Small intestine (tissue), 7 donors: ENCODE measurements at regions not wholly inside any gene's neighbourhood (a gene's known extent, or its start where the extent isn't known, plus 50 kb on each side); places are given as distances from the start of the nearest gene placed in this dataset.

Experiments used
- DNase-seq, 2 donors: peaks; one replicate each; pipeline versions ENCODE4 v3.0.0 to v3.0.0-alpha.2; 2013
- FAIRE-seq: peaks from 2 replicates; lab custom pipeline; 2012; peaks lifted over from hg19 to GRCh38; lab: Jason Lieb, UNC
- H3K27ac ChIP-seq, 3 donors: one replicate each; pipeline ENCODE4 v1.5.1; 2013; ENCODE audit warnings: low read length in 2 of 3, mild to moderate bottlenecking in 2 of 3, control low read depth in 1 of 3, inconsistent platforms in 1 of 3, low read depth in 1 of 3, moderate library complexity in 1 of 3
- H3K27me3 ChIP-seq, 3 donors: one replicate each; pipeline ENCODE4 v1.6.1; 2013; ENCODE audit warnings: low read length in 3 of 3, inconsistent platforms in 1 of 3; ENCODE audit not compliant: control insufficient read depth in 3 of 3, insufficient read depth in 3 of 3
- H3K36me3 ChIP-seq, 3 donors: one replicate each; pipeline ENCODE4 v1.6.1; 2013; ENCODE audit warnings: low read length in 3 of 3, inconsistent platforms in 1 of 3, low read depth in 1 of 3, mild to moderate bottlenecking in 1 of 3, moderate library complexity in 1 of 3; ENCODE audit not compliant: control insufficient read depth in 3 of 3, insufficient read depth in 2 of 3
- H3K4me1 ChIP-seq, 3 donors: one replicate each; pipeline ENCODE4 v1.6.1; 2013; ENCODE audit warnings: low read length in 2 of 3, inconsistent platforms in 1 of 3, low read depth in 1 of 3, mild to moderate bottlenecking in 1 of 3, moderate library complexity in 1 of 3; ENCODE audit not compliant: control insufficient read depth in 3 of 3, insufficient read depth in 2 of 3
- H3K4me3 ChIP-seq, 3 donors: one replicate each; pipeline ENCODE4 v1.5.1; 2013; ENCODE audit warnings: low read length in 3 of 3, control low read depth in 1 of 3, inconsistent platforms in 1 of 3, low read depth in 1 of 3, mild to moderate bottlenecking in 1 of 3, moderate library complexity in 1 of 3
- H3K9me3 ChIP-seq, 2 donors: one replicate each; pipeline ENCODE4 v1.6.1; 2013; ENCODE audit warnings: low read depth in 1 of 2, low read length in 1 of 2; ENCODE audit not compliant: control insufficient read depth in 2 of 2, insufficient read depth in 1 of 2
- WGBS, 3 donors: extraction: QIAGEN DNeasy Blood & Tissue Kit; methylation state at CpG; one replicate each; pipeline ENCODE4 v1.1.7; 2013; 5-methylcytosine and 5-hydroxymethylcytosine counted together
- donor health status: healthy with polysubstance abuse.
- donor health status: control.
- donor health status: control.
- donor health status: Bipolar disorder and iron deficiency.
- donor health status: healthy.

DNA sequence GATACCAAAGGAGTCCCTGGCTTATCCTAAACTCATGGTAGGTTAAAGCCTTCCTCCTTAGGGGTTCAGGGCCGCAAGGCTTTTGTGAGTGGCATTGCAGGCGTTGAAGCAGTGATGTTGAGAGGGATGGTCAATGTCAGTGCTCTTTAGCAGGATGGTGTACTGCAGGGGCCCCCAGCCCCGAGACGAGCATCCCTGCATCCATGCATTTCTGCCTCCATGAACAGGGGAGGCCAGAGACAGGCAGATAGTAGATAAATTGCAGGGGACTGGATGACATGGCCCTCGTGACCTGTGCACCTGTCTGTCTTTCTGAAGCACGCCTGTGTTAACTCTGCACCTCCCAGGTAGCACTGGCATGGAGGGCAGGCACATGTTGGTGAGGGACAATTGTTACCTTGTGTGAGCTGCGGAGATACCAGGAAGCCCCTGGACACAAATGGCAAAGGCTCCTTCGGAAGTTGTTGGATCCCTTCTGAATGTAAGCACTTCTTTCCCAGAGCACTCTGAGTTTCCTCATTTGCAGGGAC lies 133.5 kb downstream of the SNRPN start:
- Histone ChIP-seq H3K36me3 (peaks cover 3 to 66% (median 9%) of the 10 kb centered on the region in 3 donors), H3K9me3 (peaks cover 4 to 92% of the 10 kb centered on the region in 2 donors), H3K4me3 (no peak overlapping the region), H3K27me3 (no peaks in the 10 kb centered on the region), H3K27ac (no peak overlapping the region), H3K4me1 (no peaks in the 10 kb centered on the region)
- DNase-seq: no peak
- WGBS, 3 donors: 82 to 89% (median 86%) methylated on average over 8 of the region's 8 CpGs
- FAIRE-seq: no peak

DNA sequence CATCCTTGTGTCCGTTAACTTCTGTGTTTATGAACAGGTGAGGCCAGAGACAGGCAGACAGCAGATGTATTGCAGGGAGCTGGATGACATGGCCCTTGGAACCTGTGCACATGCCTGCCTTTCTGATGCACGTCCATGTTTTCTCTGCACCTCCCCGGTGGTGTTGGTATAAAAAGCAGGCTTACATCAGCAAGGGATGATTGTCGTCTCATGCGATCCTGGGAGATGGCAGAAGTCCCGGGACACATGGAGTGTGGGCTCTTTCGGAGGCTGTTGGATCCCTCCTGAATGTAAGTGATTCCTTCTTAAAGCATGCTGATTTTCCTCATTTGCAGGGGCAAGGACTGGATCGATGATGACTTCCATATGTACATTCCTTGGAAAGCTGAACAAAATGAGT lies 134.8 kb downstream of the SNRPN start:
- FAIRE-seq: no peak
- Histone ChIP-seq H3K27ac (no peak overlapping the region), H3K27me3 (no peaks in the 10 kb centered on the region), H3K4me1 (no peaks in the 10 kb centered on the region), H3K9me3 (peaks cover 5 to 89% of the 10 kb centered on the region in 2 donors), H3K36me3 (peaks cover 3 to 66% (median 6%) of the 10 kb centered on the region in 3 donors), H3K4me3 (no peak overlapping the region)
- DNase-seq: no peak
- WGBS, 3 donors: 89 to 92% (median 90%) methylated on average over 8 of the region's 8 CpGs

DNA sequence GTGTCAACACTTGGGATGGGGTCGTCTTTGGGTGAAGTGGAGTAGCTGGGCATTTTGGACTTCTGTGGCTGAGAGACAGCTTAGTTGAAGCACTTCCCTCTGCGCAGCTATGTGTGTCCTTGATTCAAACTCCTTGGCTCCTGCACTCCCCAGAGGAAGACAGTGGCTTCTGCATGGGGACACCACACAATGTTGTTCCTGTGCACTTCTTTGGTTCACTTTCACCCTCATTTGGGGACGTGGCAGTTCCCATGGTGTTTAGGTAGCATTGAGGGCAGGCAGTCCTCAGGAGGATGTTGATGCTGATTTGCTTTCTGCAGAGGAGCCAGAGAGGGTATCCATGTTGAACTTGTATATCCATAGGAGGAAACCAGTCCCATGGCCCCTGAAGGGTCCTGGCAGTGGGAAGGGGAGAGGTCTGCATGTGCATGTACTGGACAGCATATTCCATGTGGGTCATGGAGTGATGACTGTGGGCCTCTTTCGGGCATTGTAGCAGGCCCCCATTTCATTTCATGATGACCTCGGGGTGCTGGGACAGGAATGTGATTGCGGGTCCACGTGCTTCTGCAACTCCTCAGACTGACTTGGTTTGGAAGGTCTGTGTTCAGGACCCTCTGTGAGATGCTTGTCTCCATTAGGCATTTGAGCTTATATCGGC lies 135.4 kb downstream of the SNRPN start:
- no peak overlapping the region for H3K4me3 ChIP-seq
- no peak for FAIRE-seq
- peaks cover 3 to 65% (median 4%) of the 10 kb centered on the region in 3 donors for H3K36me3 ChIP-seq
- H3K27me3 ChIP-seq: no peaks in the 10 kb centered on the region
- WGBS, 3 donors: 80 to 84% (median 80%) methylated on average over 8 of the region's 8 CpGs
- peaks cover 5 to 83% of the 10 kb centered on the region in 2 donors for H3K9me3 ChIP-seq
- no peak overlapping the region for H3K27ac ChIP-seq
- no peaks in the 10 kb centered on the region for H3K4me1 ChIP-seq
- no peak for DNase-seq

DNA sequence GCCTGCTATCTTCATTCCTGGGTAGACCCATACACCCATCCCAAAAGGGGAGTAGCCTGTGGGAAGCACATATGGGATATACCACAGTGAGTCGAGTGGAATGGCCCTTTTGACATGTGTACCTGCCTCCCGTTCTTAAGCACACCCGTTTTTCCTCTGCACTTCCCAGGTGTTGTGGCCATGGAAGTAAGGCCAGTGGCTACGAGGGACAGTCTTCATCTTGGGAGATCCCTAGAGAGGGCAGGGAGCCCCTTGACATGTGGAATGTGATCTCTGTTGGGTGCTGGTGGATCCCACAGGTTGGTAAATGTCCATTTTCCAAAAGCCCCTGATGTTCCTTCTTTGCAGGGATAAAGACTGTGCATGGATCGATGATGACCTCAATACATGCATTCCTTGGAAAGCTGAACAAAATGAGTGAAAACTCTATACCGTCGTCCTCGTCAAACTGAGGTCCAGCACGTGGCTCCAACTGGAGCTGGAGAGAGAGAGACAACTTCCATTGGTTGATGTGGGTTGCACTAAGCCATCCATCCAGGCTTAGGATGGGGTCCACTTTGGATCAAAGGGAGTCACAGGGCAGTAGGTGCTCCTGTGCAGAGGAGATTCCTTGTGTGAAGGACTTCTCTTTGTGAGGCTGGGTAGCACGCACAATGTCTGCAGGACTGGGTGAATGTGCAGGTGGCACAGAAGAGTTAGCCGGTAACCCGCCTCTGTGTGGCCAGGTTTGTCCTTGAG lies 136.8 kb downstream of the SNRPN start:
- no peaks in the 10 kb centered on the region for H3K4me1 ChIP-seq
- no peak overlapping the region for H3K27ac ChIP-seq
- no peak overlapping the region for H3K4me3 ChIP-seq
- DNase-seq (no peak), FAIRE-seq (no peak)
- H3K27me3 ChIP-seq: no peaks in the 10 kb centered on the region
- H3K36me3 ChIP-seq: peaks cover 0 to 57% (median 4%) of the 10 kb centered on the region in 3 donors
- H3K9me3 ChIP-seq: peaks cover 5 to 78% of the 10 kb centered on the region in 2 donors
- WGBS, 3 donors: 81 to 86% (median 84%) methylated on average over 12 of the region's 12 CpGs

DNA sequence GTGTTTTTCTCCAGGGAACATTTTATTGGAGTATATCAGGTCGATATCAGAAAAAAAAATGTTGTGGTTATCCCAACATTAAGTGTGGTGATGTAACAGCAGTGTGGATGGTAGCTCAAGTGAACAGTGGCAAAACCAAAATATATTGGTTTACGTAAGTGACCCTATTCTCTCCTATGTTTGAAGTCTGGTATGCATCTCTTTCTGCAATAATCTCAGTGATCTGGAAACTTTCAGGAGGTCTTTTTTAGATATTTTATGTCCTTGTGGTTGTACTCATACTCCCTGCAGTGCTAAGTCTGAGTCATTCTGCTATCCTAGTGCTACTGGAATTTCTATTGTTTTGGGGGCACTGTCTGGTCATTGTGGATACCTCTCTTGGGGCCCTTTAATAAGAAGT lies 137.9 kb downstream of the SNRPN start:
- no peak overlapping the region for H3K27ac ChIP-seq
- 79 to 89% (median 88%) methylated on average over 2 of the region's 2 CpGs for WGBS, 3 donors
- no peak overlapping the region for H3K4me3 ChIP-seq
- no peaks in the 10 kb centered on the region for H3K4me1 ChIP-seq
- FAIRE-seq (no peak), DNase-seq (no peak)
- no peaks in the 10 kb centered on the region for H3K27me3 ChIP-seq
- H3K9me3 ChIP-seq: peaks cover 3 to 77% of the 10 kb centered on the region in 2 donors
- peaks cover 0 to 55% (median 8%) of the 10 kb centered on the region in 3 donors for H3K36me3 ChIP-seq

DNA sequence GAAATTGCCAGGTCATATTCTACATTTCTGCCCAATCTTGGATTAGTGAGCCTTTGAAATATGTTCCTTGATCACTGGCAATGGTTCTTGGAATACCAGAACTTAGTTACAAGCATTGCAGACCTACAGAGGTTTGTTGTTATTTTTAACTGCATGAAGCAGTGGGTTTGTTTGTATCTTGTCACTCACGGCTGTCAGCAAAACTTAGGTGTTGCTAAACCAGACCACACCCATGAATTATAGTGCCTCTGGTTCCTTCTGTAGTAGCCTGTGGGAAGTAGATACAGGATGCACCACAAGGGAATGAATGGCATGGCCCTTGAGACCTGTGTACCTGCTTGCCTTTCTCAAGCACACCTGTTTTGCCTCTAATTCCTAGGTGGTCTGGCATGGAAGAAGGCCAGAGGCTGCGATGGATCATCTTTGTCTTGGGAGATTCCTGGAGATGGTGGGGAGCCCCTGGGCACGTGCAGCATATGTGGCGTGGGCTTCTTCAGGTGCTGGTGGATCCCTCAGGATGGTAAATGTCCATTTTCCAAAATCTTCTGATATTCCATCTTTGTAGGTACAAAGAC lies 138.8 kb downstream of the SNRPN start:
- Histone ChIP-seq H3K4me3 (no peak overlapping the region), H3K27ac (no peak overlapping the region), H3K36me3 (peaks cover 0 to 51% (median 10%) of the 10 kb centered on the region in 3 donors), H3K27me3 (no peaks in the 10 kb centered on the region), H3K9me3 (peaks cover 2 to 72% of the 10 kb centered on the region in 2 donors), H3K4me1 (no peaks in the 10 kb centered on the region)
- 72 to 83% (median 77%) methylated on average over 4 of the region's 4 CpGs for WGBS, 3 donors
- DNase-seq (no peak), FAIRE-seq (no peak)

DNA sequence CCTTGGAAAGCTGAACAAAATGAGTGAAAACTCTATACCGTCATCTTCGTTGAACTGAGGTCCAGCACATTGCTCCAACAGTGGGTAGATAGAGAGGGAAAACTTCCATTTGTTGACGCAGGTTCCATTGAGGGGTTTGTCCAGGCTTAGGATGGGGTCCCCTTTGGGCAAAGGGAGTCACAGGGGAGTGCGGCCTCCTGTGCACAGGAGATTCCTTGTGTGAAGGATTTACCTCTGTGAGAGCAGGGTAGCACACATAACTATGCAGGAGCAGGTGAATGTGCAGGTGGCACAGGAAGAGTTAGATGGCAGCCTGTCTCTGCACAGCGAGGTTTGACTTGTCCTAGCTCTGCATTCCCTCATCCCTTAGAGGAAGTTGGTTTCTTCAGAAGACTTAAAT lies 139.3 kb downstream of the SNRPN start:
- DNase-seq (no peak), FAIRE-seq (no peak)
- Histone ChIP-seq H3K27me3 (no peaks in the 10 kb centered on the region), H3K36me3 (peaks cover 0 to 50% (median 10%) of the 10 kb centered on the region in 3 donors), H3K27ac (no peak overlapping the region), H3K4me3 (no peak overlapping the region), H3K4me1 (no peaks in the 10 kb centered on the region), H3K9me3 (peaks cover 2 to 67% of the 10 kb centered on the region in 2 donors)
- 89 to 93% (median 92%) methylated on average over 5 of the region's 5 CpGs for WGBS, 3 donors

DNA sequence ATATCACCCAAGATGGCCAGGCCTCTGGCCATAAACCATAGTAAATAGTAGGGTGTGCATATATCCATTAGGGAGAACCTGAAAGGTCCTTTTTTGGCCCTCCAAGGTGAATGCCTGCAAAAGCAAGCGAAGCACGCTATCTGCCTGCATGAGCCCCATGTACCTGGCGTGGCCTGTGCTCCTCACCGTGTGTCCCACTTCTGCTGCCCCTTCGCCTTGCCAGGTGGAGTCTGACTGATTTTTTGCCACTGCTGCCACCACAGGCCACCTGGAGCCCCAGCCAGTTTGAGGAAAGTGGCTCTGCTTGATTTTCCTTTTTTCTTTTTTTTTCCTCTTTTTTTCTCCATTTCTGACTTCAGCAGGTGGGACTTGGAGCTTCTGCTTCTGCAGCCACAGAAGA lies 139.7 kb downstream of the SNRPN start:
- Histone ChIP-seq H3K36me3 (peaks cover 0 to 52% (median 10%) of the 10 kb centered on the region in 3 donors), H3K27me3 (no peaks in the 10 kb centered on the region), H3K9me3 (peaks cover 2 to 67% of the 10 kb centered on the region in 2 donors), H3K27ac (no peak overlapping the region), H3K4me1 (no peaks in the 10 kb centered on the region), H3K4me3 (no peak overlapping the region)
- WGBS, 3 donors: 85 to 94% (median 89%) methylated on average over 5 of the region's 5 CpGs
- no peak for FAIRE-seq
- DNase-seq: no peak
